Esophagus muscularis mucosa (tissue), 4 donors: ENCODE measurements at regions not wholly inside any gene's neighbourhood (a gene's known extent, or its start where the extent isn't known, plus 50 kb on each side); places are given as distances from the start of the nearest gene placed in this dataset.

Experiments used
- DNase-seq: peaks from one replicate; pipeline ENCODE4 v3.0.0-alpha.2; 2017; ENCODE audit errors: extremely low spot score
- H3K27ac ChIP-seq, 4 donors: fragments of 200-600 bp; sonication (generic); replicated peaks in 1 of 4; 1 replicate in 3 of 4; 2 replicates in 1 of 4; pipeline ENCODE4 v1.5.1; 2016 to 2019; ENCODE audit warnings: mild to moderate bottlenecking in 1 of 4
- H3K27me3 ChIP-seq, 4 donors: fragments of 200-600 bp; sonication (generic); one replicate each; pipeline versions ENCODE4 v1.5.1 to v1.6.0; 2016 to 2019
- H3K36me3 ChIP-seq, 4 donors: fragments of 200-600 bp; sonication (generic); one replicate each; pipeline ENCODE4 v1.5.1; 2016 to 2019
- H3K4me1 ChIP-seq, 4 donors: fragments of 200-600 bp; sonication (generic); one replicate each; pipeline ENCODE4 v1.5.1; 2016 to 2019
- H3K4me3 ChIP-seq, 4 donors: fragments of 200-600 bp; sonication (generic); 1 replicate in 2 of 4; 2 replicates in 2 of 4; pipeline ENCODE4 v1.5.1; 2016 to 2019; ENCODE audit warnings: mild to moderate bottlenecking in 4 of 4, moderate library complexity in 1 of 4
- H3K9me3 ChIP-seq, 4 donors: fragments of 200-600 bp; sonication (generic); 1 replicate in 3 of 4; 2 replicates in 1 of 4; pipeline ENCODE4 v1.5.1; 2016 to 2019
- EP300 ChIP-seq: sonication (generic); formaldehyde crosslinking; IDR thresholded peaks from one replicate; pipeline ENCODE4 v1.6.1; 2017; ENCODE audit warnings: antibody characterized with exemption
- POLR2A ChIP-seq: fragments of 450-650 bp; IDR thresholded peaks from one replicate; pipeline ENCODE4 v1.6.1; 2017; ENCODE audit warnings: antibody characterized with exemption, moderate library complexity, mild to moderate bottlenecking, low read depth
- POLR2AphosphoS5 ChIP-seq, 2 donors: sonication (generic); formaldehyde crosslinking; IDR thresholded peaks; one replicate each; pipeline ENCODE4 v1.6.1; 2017; ENCODE audit warnings: antibody characterized with exemption in 2 of 2
- WGBS: methylation state at CpG from one replicate; pipeline ENCODE4 v1.1.5; 2018; 5-methylcytosine and 5-hydroxymethylcytosine counted together
- intact Hi-C: fragments of 100-400 bp; cut with DNase I; formaldehyde crosslinking; loops from one replicate; pipeline ENCODE4 v1.15.1; 2023
- TF ChIP-seq, protein P1 (sequence below), 3 experiments: fragments of 200-600 bp in 2 of 3; fragments of 450-650 bp in 1 of 3; sonication (generic) in 2 of 3; IDR thresholded peaks; one replicate each; pipeline ENCODE4 v1.5.1; 2017 to 2019; ENCODE audit warnings: antibody characterized with exemption in 3 of 3, mild to moderate bottlenecking in 2 of 3, moderate library complexity in 1 of 3

DNA sequence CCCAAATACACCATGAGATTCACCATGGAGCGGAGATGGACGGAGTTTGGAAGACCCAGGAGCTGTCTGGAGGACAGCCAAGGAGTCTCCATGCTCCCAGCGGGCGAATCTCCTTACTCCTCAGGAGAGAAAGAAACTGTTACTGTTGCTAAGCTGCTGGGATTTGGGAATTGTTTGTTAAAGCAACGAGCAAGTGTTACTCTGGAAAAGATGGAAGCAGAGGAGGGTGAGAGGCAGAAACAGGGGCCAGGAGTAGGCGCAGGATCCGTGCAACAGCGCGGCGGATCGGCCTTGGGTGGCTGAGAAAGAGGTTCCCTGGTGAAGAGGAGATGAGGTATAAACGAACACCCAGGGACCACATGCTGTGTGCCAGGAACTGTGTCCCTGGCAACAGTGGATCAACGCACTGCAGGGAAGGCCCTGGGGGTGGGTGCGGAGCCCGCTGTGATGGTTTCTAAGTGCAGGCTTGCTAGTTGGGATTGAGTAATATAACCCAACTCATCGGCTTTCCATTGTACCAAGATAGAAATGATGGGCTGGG lies 1436.4 kb downstream of the BRD1 start:
- Histone ChIP-seq H3K4me3 (no peak overlapping the region), H3K27ac (no peak overlapping the region), H3K4me1 (no peaks in the 10 kb centered on the region), H3K9me3 (peaks cover 0 to 2% (median 0%) of the 10 kb centered on the region in 4 donors), H3K27me3 (peaks cover 0 to 73% (median 0%) of the 10 kb centered on the region in 4 donors), H3K36me3 (no peaks in the 10 kb centered on the region)
- intact Hi-C loops, result no loop called here
- 63% methylated on average over 16 of the region's 16 CpGs for WGBS
- no peak for TF ChIP-seq POLR2AphosphoS5 (IDR thresholded peaks at IDR 0.05)
- TF ChIP-seq EP300, result no peak
- no peak for TF ChIP-seq POLR2A
- TF ChIP-seq, protein P1, sequence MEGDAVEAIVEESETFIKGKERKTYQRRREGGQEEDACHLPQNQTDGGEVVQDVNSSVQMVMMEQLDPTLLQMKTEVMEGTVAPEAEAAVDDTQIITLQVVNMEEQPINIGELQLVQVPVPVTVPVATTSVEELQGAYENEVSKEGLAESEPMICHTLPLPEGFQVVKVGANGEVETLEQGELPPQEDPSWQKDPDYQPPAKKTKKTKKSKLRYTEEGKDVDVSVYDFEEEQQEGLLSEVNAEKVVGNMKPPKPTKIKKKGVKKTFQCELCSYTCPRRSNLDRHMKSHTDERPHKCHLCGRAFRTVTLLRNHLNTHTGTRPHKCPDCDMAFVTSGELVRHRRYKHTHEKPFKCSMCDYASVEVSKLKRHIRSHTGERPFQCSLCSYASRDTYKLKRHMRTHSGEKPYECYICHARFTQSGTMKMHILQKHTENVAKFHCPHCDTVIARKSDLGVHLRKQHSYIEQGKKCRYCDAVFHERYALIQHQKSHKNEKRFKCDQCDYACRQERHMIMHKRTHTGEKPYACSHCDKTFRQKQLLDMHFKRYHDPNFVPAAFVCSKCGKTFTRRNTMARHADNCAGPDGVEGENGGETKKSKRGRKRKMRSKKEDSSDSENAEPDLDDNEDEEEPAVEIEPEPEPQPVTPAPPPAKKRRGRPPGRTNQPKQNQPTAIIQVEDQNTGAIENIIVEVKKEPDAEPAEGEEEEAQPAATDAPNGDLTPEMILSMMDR (IDR thresholded peaks at IDR 0.05), result no peak
- peak; percentile 87 for DNase-seq

DNA sequence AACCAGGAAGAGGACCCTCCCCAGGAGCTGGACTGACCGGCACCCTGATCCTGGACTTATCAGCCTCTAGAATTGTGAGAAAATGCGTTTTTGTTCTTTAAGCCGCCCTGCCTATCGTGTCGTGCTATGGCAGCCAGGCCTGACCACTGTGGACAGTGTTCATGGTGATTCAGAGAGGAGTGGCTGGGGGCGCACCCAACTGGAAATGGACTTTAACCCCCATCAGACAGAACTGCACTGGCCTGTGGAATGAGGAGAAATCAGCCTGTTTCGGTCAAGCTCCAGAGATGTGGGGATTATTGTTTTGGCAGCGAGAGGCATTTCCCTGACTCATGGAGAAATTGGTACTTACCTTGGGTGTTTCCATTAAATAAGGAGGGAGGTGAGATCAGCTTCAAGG lies 1437.8 kb downstream of the BRD1 start:
- no peak for TF ChIP-seq POLR2A
- TF ChIP-seq EP300, result no peak
- TF ChIP-seq, protein P1 (IDR thresholded peaks at IDR 0.05), result no peak
- no peak for TF ChIP-seq POLR2AphosphoS5 (IDR thresholded peaks at IDR 0.05)
- Histone ChIP-seq H3K4me1 (no peaks in the 10 kb centered on the region), H3K4me3 (no peak overlapping the region), H3K9me3 (peaks cover 0 to 15% (median 9%) of the 10 kb centered on the region in 4 donors), H3K36me3 (no peaks in the 10 kb centered on the region), H3K27me3 (peaks cover 0 to 63% (median 0%) of the 10 kb centered on the region in 4 donors), H3K27ac (no peak overlapping the region)
- DNase-seq, result peak; percentile 75
- intact Hi-C loops, result no loop called here
- 84% methylated on average over 8 of the region's 8 CpGs for WGBS

DNA sequence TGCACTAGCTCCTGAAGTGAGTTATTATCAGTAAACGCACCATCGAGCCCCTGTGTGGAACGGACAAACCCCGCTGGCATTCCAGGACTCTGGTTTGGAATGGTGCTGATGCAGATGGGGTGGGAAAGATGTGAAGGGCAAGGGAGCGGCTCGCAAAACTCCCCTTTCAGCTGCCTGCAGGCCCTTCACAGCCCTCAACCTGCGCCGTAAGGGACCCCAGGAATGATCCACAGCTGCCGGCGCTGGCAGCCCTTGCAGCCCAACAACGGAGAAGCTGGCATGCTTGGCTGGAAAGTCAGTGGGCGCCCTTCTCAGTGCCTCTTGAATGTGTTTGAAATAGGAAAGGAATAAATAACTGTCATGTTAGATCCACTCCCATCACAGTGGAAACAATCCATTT lies 1445.5 kb downstream of the BRD1 start:
- H3K9me3 ChIP-seq, result peaks cover 0 to 29% (median 24%) of the 10 kb centered on the region in 4 donors
- H3K4me1 ChIP-seq, result no peaks in the 10 kb centered on the region
- no peak overlapping the region for H3K4me3 ChIP-seq
- intact Hi-C loops, result no loop called here
- TF ChIP-seq POLR2AphosphoS5 (IDR thresholded peaks at IDR 0.05), result no peak
- TF ChIP-seq, protein P1 (IDR thresholded peaks at IDR 0.05), result no peak
- TF ChIP-seq POLR2A, result no peak
- TF ChIP-seq EP300, result no peak
- H3K36me3 ChIP-seq, result no peaks in the 10 kb centered on the region
- peaks cover 0 to 45% (median 0%) of the 10 kb centered on the region in 4 donors for H3K27me3 ChIP-seq
- 91% methylated on average over 12 of the region's 12 CpGs for WGBS
- no peak overlapping the region for H3K27ac ChIP-seq
- no peak for DNase-seq

DNA sequence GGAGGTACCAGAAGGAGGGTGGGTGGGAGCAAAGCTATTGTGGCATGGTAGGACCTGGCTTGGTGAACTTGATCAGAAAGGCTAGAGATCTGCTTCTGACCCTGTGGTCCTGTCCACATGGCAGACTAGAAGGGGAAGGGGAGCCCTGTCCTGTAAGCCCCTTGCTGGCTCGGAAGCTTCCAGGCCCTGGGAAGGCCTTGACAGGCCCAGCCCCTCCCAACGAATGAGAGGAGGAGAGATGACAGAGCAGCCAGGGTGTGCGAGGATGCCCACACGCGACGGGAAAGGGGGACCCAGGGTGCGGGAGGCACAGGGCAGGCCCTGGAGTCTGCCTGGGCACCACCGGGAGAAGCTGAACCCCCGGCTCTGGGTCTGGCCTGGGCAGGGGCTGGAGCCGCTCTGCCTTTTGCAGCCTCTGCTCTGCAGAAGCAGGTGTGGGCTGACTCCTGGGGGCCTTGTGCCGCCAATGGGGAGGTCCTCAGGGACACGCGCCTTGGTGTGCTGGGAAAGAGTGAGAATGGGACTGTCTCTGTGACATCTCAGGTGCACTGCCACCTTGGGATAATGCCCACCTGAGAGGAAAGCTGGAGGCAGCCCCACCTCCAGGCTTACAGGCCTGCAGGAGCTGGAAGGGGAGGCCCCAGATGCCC lies 1447.5 kb downstream of the BRD1 start:
- TF ChIP-seq POLR2AphosphoS5 (IDR thresholded peaks at IDR 0.05) (no peak), EP300 (no peak), POLR2A (no peak)
- TF ChIP-seq, protein P1 (IDR thresholded peaks at IDR 0.05), result no peak
- H3K9me3 ChIP-seq, result peaks cover 0 to 18% (median 16%) of the 10 kb centered on the region in 4 donors
- peaks cover 0 to 45% (median 0%) of the 10 kb centered on the region in 4 donors for H3K27me3 ChIP-seq
- no peaks in the 10 kb centered on the region for H3K36me3 ChIP-seq
- no peak overlapping the region for H3K27ac ChIP-seq
- no peak for DNase-seq
- WGBS, result 79% methylated on average over 7 of the region's 13 CpGs
- no peak overlapping the region for H3K4me3 ChIP-seq
- H3K4me1 ChIP-seq, result no peaks in the 10 kb centered on the region
- intact Hi-C loops, result no loop called here
